Left renal cortex interstitium (tissue), 4 donors: ENCODE measurements at regions not wholly inside any gene's neighbourhood (a gene's known extent, or its start where the extent isn't known, plus 50 kb on each side); places are given as distances from the start of the nearest gene placed in this dataset.
"Not testable (repeated sequence)": the region's sequence is repeated elsewhere in the genome, so short reads cannot be mapped to it uniquely, and the experiment has no call there.

Experiments used
- DNase-seq, 4 donors: peaks; one replicate each; pipeline ENCODE4 v3.0.0-alpha.2; 2013; ENCODE audit warnings: low read depth in 4 of 4, low spot score in 2 of 4, missing footprints in 1 of 4

DNA sequence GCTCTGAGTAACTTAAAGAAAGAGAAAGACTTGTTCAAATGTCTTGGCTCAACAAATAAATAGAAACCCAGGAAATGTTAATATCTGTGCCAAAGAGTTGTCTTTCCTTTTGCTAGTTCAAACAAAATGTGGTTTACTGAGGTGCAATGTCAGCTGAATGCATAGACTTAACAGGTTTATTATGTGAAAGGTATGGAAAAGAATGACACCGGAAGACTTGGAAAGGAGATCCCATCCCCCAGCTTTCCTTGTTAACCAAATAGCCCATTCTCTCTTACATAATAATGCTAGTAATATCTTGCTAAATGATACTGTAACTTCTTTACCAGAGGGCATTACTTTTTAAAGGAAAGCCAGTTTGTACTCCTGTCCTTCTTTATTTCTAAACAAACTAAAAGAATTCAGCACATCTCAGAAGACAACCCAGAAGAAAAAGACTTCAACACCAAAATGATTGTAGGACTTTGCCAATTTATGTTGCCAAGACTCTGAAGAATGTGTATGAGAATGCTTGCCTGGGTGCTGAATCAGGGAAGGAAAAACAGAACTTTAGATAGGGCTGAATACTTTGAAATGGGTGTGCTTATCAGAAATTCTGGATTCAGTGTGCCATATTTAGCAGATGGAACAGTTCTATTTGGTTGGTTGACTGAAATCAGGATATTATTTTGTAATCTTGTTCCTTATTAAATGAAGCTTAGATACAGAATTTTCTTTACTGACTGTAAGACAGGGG, 344.1 kb downstream of the TMEM38B start:
- DNase-seq, result no peak

DNA sequence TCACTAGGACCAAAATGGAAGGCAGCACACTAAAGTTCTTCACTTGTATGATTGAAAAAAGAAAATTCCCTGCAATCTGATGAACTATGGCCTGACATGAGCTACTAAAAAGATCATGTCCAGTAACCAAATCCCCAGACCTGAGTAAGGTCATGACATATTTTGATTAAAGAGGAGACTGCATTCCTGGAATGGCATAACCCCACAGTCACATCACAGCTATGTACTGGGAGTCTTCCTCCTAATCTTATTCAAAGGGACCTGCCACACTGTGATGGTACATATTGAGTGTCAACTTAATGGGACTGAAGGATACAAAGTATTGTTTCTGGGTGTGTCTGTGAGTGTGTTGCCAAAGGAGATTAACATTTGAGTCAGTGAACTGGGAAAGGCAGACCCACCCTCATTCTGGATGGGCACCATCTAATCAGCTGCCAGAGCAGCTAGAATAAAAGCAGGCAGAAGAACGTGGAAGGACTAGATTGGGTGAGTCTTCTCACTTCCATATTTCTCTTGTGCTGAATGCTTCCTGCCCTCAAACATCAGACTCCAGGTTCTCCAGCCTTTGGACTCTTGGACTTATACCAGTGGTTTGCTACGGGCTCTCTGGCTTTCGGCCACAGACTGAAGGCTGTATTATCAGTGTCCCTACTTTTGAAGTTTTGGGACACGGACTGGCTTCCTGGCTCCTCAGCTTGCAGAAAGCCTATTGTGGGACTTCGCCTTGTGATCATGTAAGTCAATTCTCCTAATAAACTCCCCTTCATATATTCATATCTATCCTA, 345.0 kb downstream of the TMEM38B start:
- DNase-seq, result no peak

DNA sequence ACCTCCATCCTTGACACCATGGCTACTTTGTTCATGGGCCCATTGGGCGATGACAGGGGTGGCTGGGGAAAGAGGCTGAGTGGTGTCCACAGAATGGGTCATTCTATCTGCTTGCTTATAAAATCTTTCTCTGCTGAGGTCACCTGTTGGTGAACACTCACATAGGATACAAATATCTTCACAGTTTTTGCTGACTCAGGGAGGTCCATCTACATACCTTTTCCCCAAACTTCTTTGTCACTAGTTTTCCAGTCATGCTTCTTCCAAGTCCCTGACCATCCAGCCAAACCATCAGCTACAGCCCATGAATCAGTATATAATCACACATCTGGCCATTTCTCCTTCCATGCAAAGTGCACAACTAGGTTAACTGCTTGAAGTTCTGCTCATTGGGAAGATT, 347.6 kb downstream of the TMEM38B start:
- not testable (repeated sequence) for DNase-seq

DNA sequence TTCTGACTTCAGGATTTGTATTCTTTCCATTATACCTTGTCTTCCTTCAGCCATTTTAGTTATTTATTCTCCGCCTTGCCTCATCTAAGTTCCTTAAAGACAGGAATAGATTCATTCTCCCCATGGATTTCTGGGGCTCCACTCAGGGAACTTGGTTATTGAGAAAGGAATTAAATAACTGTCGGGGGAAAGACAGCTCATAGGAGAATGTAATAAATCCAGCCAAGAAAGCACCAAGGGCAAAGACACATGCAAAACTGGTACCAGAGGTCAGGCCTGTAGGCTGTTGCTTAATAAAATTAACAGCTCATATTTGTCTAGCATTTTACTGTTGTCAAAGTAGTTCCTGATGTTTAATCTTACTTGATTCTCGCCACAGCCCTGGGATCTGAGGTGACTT, 357.2 kb downstream of the TMEM38B start:
- no peak for DNase-seq

DNA sequence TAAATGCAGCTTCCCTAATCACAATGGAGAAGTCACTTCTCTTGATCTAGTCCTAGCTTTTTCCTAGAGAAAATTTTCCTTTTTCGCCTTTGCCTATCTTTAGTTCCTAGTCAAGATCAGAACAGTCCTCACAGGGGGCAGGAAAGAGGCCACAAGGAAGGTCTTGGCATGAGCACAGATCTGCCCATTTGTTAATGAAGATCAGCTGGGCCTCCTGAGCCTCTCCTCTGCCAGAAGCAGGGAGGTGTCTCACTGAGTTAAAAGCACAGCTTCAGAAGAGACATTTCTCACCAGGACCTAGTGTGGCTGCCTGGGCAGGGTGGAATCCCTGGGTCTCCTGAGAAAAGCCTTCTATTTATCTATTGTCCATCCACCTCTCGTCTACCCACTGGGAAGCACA, 357.8 kb downstream of the TMEM38B start:
- DNase-seq, result no peak

DNA sequence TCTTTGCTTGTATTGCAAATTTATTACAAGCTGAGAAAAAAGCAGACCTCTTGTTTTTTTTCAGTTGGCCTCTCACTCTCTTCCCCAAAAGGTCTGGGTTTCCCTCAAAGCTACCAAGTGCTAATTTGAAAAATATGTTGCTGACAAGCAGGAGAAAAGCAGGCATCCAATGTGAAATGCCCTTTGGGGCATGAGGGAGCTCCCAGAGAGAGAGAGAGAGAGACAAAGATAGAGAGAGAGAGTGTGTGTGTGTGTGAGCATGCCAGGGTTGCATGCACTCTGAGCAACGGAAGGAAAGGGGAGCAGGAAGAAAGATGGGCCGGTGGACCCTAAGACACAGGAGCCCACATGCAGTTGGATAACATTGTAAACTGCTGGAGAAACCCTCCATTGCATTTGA, 358.4 kb downstream of the TMEM38B start:
- no peak for DNase-seq

DNA sequence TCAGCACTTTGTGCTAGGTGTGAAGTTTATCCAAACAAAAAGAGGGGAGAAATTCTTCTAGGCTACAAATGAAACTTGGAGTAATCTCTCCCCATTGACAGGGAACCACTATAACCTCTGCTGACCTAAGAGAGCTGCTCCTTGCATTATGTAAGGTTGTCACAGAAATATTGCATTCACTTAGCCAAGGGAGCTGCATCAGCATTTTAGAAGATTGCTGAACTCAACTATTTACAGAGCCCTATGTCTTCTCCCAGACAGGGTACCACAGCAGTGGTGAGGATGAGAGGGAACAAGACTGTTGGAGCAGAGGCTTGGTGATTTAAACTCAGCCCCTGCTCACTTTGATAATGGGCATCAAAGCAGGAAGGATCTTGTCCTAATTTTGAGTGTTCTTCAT, 362.0 kb downstream of the TMEM38B start:
- no peak for DNase-seq

DNA sequence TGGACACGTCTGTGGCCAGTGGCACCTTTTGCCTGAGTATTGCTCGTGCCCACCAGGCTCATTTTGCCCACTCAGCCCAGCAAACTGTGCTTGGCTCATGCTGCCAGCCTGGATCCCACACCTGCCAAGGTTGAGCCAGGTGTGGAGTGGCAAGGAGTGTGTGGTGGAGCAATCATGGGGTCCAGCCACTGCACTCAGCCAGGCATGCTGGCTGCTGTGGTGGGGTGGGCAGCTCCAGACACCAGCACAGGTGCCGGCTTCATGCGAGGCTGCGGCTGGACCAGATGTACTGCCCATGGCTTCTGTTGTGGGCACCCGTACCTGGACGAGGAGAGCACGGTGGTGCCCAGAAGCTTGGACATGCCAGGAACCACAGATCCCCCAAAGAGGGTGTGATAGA, 364.1 kb downstream of the TMEM38B start:
- DNase-seq, result no peak

DNA sequence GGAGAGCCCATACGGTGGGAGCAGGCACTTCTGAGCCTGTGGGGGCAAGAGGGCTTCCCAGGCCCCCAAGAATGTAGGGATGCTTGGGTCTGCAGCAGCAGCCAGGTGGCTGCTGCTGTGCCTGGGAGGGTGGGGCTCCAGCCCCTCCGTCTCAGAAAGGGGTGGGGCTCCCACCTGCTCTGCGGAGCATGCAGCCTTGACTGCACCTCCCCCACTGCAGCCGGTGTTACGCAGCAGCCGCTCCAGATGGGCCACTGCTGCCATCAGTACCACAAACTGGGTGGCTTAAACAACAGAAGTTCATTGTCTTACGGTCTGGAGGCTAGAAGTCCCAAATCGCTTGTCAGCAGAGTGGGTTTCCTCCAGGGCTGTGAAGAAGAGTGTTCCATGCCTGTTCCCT, 365.5 kb downstream of the TMEM38B start:
- DNase-seq, result no peak

DNA sequence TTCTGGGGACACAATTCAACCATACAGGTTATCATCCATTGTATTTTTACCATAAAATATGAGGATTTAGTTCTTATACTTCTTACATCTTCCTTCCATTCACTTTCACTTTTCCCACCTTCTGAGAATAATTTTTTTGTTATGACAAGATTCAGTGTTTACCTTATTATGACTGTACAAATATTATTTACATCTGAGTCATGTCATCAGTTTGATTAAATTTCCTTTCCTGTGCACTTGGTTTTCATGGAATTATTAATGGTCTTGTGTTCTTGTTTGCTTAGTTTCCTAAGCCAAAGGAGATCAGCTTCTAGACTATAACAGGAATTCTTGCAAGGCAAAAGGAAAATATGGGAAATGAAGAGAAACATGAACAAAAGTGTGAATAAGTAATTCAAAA, 366.5 kb downstream of the TMEM38B start:
- DNase-seq, result no peak

DNA sequence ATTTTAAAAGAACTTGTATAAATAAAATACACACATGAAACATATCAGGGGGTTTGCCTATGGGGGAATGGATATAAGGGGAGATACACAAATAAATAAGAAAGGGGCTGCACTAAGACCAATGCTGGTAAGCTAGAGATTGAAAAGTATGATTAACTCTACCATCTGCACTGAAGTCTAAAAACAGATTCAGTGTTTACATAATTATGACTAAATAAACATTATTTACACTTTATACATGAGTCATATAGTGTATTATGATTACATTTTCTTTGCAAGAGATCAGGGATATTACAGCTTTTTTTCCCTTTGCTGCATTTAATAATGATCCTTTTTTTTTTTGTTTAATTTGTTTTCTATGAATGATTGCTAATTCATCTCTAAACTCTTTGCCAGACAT, 367.9 kb downstream of the TMEM38B start:
- no peak for DNase-seq

DNA sequence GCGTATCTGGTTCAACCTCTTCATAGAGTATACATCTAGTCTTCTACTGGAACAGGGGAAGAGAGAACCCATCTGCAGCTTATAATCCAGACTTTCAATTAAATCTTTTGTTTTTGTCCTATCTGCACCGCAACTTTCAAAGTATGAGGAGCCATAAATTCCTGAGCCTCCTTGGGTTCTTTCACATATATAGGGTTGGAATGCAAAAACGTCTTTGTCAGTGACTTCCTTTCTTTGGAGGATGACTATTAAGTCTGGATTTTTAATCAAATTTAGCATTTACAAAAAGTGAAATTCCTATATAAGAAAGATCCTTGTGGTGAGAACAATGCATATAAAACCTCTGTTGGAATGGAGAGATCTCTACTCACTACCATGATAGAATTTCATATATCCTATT, 370.8 kb downstream of the TMEM38B start:
- DNase-seq, result no peak

DNA sequence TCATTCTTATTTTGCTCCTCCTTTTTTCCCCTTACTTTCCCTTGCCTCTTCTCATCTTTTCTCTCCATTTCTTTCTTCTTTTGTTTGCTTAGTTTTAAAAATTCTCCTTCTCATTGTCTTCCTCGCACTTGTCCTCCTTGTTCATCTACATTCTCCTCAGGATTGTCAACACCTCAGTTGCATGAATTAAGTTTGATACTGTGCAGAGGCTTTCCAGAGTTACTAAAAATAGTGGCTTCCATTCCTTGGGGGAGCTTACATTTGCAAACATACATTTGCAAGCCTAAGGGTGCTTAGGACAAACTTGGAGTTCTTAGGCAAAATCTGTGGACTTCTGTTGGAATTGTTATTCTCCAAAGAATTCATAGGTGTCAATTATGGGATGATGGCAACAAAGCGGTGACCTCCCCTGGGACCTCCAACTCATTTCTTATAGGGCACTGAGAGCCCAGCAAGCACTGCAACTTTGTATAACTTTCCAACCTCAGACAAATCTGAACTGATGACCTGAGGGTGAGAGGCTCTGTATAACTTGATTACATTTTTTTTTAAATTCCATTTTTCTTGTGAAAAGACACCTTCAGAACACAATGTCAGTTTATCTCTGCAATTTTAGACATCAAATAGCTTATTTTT, 371.4 kb downstream of the TMEM38B start:
- no peak for DNase-seq

DNA sequence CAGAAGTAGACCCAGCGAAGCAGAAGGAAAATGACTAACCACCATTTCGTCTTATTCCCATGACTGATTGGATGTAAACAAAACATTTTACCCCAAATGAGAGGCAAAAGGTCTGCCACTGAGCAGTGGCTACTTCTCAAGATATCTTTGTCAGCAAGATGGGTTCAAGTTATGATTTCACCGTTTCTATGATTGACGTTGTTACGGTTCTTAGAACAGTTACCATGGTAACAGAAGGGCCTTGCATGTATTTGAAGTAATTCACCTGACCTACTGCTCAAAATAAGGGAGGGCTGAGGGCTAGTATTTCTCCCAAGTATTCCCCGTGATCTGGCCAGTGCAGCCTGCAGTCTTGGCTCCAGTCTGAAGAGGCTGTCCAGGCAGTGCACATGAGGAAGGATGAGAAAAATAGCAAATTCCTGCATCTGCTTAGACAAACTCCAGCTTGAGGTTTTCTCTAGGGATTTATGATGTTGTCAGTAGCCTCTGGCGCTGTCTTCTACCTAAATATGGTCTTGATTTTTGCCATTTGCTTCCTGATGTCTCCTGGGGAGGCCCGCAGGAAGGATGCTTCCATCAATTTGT, 372.7 kb downstream of the TMEM38B start:
- no peak for DNase-seq

DNA sequence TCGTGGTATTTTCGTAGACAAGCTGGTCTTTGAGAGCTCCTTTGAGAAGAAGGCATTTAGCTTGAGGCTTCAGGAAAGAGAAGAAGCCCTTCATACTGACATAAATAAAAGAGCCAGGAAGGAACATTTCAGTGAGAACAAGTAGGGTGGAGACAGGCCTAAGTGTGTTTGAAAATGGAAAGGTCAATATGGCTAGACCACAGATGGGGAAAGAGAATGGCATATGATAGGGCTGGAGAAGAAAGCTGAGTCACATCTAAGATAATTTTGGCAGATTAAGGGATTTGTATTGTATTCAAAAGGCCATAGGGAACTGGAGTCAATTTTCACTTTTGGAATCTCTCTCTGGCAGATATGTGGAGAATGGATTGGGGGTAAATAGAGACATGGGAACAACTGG, 374.9 kb downstream of the TMEM38B start:
- DNase-seq, result no peak

DNA sequence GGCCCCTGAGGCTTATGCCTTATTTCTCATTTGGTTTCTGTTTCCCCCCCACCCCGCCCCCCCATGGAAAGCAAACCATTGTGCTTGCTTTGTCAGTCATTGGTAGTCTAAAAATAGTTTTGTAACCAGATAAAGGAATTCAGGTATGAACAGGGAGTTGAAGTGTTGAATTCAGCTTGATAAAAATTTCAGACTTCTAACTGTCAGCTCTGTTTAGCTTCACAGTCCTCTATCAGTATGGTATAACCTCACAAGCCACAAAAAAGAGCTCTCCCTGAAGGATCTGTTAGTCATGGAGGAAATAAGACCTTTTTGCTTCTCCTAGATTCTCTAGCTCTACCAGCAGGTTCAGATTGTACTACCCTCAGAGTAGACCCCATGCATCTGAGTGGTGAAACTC, 378.1 kb downstream of the TMEM38B start:
- no peak for DNase-seq

DNA sequence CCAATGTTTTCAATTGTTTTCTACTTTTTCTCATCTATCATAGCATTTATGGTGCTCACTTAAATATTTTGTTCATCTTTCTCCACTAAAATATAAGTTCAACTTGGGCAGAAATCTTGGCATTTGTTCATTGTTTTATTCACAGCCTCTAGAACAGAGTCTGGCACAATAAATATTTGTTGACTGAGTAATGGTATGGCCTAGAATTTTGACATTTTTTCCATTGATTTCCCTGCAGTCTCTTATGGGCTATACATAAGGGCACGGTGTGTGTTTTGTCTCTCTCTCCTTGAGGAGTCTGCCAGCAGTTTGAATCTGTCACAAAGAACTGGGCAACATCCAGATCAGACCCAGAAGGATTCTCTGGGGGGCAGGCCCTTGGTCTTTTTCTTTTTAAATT, 379.7 kb downstream of the TMEM38B start:
- DNase-seq, result no peak

DNA sequence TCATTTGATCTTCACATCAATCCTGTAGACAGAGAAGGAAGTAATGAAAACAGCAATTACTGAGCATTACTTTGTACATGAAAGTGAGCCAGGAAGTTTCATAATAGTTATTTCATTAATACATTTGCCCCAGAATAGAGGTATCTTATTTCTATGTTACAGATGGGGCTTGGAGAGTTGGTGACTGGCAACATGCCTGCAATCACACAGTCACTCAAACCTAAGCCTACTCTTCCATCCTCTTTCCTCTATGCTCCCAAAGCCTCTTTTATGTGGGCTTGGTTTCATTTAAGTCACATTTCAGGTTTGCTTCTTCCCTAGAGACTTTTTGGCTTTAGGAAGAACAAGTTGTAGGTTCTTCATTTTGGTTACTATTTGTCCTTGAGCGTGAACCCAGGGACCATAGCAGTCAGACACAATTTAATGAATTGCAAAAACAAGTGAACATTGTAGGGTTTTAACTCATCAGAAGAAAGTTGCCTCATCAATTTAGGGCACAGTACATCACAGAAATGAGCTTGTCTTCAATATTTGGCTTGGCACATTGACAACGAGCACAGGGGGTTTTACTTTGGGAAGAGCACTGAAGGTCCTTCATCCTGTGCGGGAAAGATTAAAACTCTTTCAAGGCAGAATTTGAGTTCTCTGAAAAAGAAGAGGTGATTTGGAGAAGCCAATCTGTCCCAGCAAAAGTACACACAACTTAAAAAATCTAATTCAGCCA, 381.1 kb downstream of the TMEM38B start:
- no peak for DNase-seq

DNA sequence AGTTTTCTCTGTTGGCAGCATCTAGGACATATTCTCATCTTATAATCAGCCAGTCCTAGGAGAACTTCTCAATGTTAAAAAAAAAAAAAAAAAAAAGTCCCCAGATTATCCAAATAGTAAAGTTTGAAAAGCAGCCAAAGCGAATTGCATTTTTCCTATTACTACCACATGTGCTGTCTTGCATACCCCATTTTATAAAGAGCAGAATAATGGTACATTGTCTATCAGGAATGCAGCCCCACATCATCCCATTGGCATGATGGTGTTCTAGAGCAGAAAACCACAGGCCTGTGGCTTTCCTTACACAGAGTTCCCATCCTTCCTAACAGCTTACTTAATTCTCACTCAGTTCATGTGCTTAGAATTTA, 381.6 kb downstream of the TMEM38B start:
- DNase-seq, result no peak

DNA sequence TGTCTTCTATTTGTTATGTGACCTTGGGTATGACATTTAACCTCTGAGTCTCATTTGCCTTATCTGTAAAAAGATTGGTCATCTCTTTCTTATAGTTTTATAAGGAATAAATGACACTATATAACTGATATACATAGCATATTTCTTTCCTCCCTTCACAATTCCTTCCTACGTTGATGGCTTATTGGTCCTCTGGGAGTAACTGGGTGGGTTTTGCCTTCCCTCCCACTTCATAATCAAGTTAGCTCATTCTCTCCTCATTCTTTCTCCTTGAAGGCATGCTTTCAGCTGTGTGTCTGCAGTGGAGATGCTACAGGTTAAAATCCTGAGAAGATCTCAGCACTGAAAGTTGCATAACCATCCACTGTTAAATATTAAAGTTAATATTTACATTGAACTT, 382.4 kb downstream of the TMEM38B start:
- DNase-seq, result no peak

DNA sequence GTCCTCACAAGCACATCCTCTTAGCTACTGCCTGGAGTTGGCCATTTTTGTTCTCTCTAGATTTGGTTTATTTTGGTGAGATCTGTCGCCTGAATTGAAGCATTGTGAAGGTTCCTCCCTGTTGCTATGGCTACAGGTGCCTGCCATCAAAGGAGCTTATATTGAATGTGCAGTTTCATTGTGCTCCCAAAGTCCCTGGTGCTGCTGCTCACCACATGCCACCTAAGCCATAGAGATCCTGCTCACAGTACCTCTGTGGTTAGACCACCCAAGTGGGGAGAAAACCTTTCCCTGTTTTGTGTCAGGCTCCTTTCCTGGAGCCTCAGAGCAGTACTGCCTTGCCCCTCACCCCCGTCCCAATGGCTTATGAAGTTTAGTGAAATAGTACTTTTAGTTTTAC, 383.4 kb downstream of the TMEM38B start:
- DNase-seq, result no peak
